ENCODE measurements at regions not wholly inside any gene's neighbourhood (a gene's known extent, or its start where the extent isn't known, plus 50 kb on each side); places are given as distances from the start of the nearest gene placed in this dataset.

- H3K4me2 ChIP-seq (ENCODE audit: low read length): no peak overlapping the region
- no peaks in the 10 kb centered on the region for H3F3A ChIP-seq (ENCODE audit: insufficient read depth, low read length, poor library complexity, severe bottlenecking)
- no peak overlapping the region for H3K9ac ChIP-seq (ENCODE audit: low read length)
- no peaks in the 10 kb centered on the region for H3K27me3 ChIP-seq (ENCODE audit: insufficient read depth, low read depth, low read length)
- no peak overlapping the region for H3K27ac ChIP-seq (ENCODE audit: low read length)
- H2AFZ ChIP-seq (ENCODE audit: low read depth, low read length): no peak overlapping the region
- H3K9me2 ChIP-seq (ENCODE audit: insufficient read depth, low read length): no peaks in the 10 kb centered on the region
- H4K20me1 ChIP-seq (ENCODE audit: insufficient read depth): no peaks in the 10 kb centered on the region
- no peaks in the 10 kb centered on the region for H3K36me3 ChIP-seq (ENCODE audit: insufficient read depth, low read length)
- TF ChIP-seq CTCF (IDR thresholded peaks at IDR 0.05; ENCODE audit: poor library complexity, severe bottlenecking) (no peak), EZH2 (IDR thresholded peaks at IDR 0.05; ENCODE audit: borderline replicate concordance, insufficient read depth, low read length, poor library complexity, severe bottlenecking) (no peak), MXI1 (conservative IDR thresholded peaks at IDR 0.05; ENCODE audit: poor library complexity, severe bottlenecking) (no peak), TAF1 (IDR thresholded peaks at IDR 0.05; ENCODE audit: low read depth) (no peak)
- no peaks in the 10 kb centered on the region for H3K79me2 ChIP-seq (replicated peaks; ENCODE audit: insufficient read depth, low read length)
- H3K9me3 ChIP-seq (ENCODE audit: low read length): no peaks in the 10 kb centered on the region
- no peak overlapping the region for H3K4me3 ChIP-seq (ENCODE audit: low read length)
Measured at GRCh38 chr1:29574871-29575270, 338.5 kb downstream of the PTPRU start.

- H3K4me3 ChIP-seq (ENCODE audit: low read length): no peak overlapping the region
- no peak overlapping the region for H3K4me2 ChIP-seq (ENCODE audit: low read length)
- H3K27me3 ChIP-seq (ENCODE audit: insufficient read depth, low read depth, low read length): no peaks in the 10 kb centered on the region
- no peak overlapping the region for H3K9ac ChIP-seq (ENCODE audit: low read length)
- no peaks in the 10 kb centered on the region for H3K79me2 ChIP-seq (replicated peaks; ENCODE audit: insufficient read depth, low read length)
- no peaks in the 10 kb centered on the region for H3K36me3 ChIP-seq (ENCODE audit: insufficient read depth, low read length)
- H4K20me1 ChIP-seq (ENCODE audit: insufficient read depth): no peaks in the 10 kb centered on the region
- H3F3A ChIP-seq (ENCODE audit: insufficient read depth, low read length, poor library complexity, severe bottlenecking): no peaks in the 10 kb centered on the region
- no peaks in the 10 kb centered on the region for H3K9me2 ChIP-seq (ENCODE audit: insufficient read depth, low read length)
- TF ChIP-seq SMC3 (conservative IDR thresholded peaks at IDR 0.05; ENCODE audit: poor library complexity): no peak
- no peak for TF ChIP-seq RAD21 (conservative IDR thresholded peaks at IDR 0.05)
- no peak for TF ChIP-seq TAF1 (IDR thresholded peaks at IDR 0.05; ENCODE audit: low read depth)
- TF ChIP-seq, protein P1, sequence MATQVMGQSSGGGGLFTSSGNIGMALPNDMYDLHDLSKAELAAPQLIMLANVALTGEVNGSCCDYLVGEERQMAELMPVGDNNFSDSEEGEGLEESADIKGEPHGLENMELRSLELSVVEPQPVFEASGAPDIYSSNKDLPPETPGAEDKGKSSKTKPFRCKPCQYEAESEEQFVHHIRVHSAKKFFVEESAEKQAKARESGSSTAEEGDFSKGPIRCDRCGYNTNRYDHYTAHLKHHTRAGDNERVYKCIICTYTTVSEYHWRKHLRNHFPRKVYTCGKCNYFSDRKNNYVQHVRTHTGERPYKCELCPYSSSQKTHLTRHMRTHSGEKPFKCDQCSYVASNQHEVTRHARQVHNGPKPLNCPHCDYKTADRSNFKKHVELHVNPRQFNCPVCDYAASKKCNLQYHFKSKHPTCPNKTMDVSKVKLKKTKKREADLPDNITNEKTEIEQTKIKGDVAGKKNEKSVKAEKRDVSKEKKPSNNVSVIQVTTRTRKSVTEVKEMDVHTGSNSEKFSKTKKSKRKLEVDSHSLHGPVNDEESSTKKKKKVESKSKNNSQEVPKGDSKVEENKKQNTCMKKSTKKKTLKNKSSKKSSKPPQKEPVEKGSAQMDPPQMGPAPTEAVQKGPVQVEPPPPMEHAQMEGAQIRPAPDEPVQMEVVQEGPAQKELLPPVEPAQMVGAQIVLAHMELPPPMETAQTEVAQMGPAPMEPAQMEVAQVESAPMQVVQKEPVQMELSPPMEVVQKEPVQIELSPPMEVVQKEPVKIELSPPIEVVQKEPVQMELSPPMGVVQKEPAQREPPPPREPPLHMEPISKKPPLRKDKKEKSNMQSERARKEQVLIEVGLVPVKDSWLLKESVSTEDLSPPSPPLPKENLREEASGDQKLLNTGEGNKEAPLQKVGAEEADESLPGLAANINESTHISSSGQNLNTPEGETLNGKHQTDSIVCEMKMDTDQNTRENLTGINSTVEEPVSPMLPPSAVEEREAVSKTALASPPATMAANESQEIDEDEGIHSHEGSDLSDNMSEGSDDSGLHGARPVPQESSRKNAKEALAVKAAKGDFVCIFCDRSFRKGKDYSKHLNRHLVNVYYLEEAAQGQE (IDR thresholded peaks at IDR 0.05; ENCODE audit: borderline replicate concordance): no peak
- TF ChIP-seq POLR2AphosphoS5 (IDR thresholded peaks at IDR 0.05): no peak
- TF ChIP-seq EZH2 (IDR thresholded peaks at IDR 0.05; ENCODE audit: borderline replicate concordance, insufficient read depth, low read length, poor library complexity, severe bottlenecking): no peak
- no peak overlapping the region for H3K27ac ChIP-seq (ENCODE audit: low read length)
- H2AFZ ChIP-seq (ENCODE audit: low read depth, low read length): no peak overlapping the region
- H3K9me3 ChIP-seq (ENCODE audit: low read length): no peaks in the 10 kb centered on the region
Measured at GRCh38 chr1:29569971-29570634, 333.8 kb downstream of the PTPRU start.

DNA sequence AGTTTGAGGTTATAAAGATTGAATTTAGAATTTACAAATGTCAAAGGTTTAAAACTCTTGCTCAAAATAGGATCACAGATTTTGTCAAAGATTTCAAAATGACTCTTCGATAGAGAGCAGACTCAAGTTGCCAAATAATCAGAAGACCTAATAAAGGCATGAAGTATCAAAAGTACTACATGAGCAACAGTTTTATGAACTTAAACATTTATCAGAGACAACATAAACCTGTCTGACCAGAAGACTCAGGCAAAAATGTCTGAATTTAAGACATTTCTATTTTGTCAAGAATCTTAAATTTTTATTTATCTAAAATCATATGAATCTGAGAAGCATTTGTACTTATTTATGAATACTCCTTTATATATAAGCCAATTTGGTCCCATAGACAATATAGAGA lies 330.9 kb downstream of the PTPRU start:
- Histone ChIP-seq H2AFZ (ENCODE audit: low read depth, low read length) (no peak overlapping the region), H3K9me2 (ENCODE audit: insufficient read depth, low read length) (no peaks in the 10 kb centered on the region), H3F3A (ENCODE audit: insufficient read depth, low read length, poor library complexity, severe bottlenecking) (no peaks in the 10 kb centered on the region), H3K27me3 (ENCODE audit: insufficient read depth, low read depth, low read length) (no peaks in the 10 kb centered on the region), H3K9me3 (ENCODE audit: low read length) (peaks cover 6% of the 10 kb centered on the region), H3K4me2 (ENCODE audit: low read length) (no peak overlapping the region), H3K4me3 (ENCODE audit: low read length) (no peak overlapping the region), H3K27ac (ENCODE audit: low read length) (no peak overlapping the region), H3K36me3 (ENCODE audit: insufficient read depth, low read length) (no peaks in the 10 kb centered on the region), H3K79me2 (replicated peaks; ENCODE audit: insufficient read depth, low read length) (no peaks in the 10 kb centered on the region), H3K9ac (ENCODE audit: low read length) (no peak overlapping the region), H4K20me1 (ENCODE audit: insufficient read depth) (no peaks in the 10 kb centered on the region)
- no peak for TF ChIP-seq POLR2AphosphoS5 (IDR thresholded peaks at IDR 0.05)

Data from neural cell (in vitro differentiated cells).